Peyer's patch (tissue), 4 donors: ENCODE measurements at regions not wholly inside any gene's neighbourhood (a gene's known extent, or its start where the extent isn't known, plus 50 kb on each side); places are given as distances from the start of the nearest gene placed in this dataset.

ENCODE experiments used
- CTCF ChIP-seq, 6 experiments: fragments of 450-650 bp in 4 of 6; fragments of 200-600 bp in 2 of 6; sonication (generic) in 1 of 6; IDR thresholded peaks; one replicate each; pipeline ENCODE4 v1.5.1; 2017 to 2019; ENCODE audit warnings: antibody characterized with exemption in 6 of 6, mild to moderate bottlenecking in 3 of 6, moderate library complexity in 1 of 6
- POLR2A ChIP-seq, 2 donors: fragments of 450-650 bp; IDR thresholded peaks; one replicate each; pipeline ENCODE4 v1.5.1; 2017; ENCODE audit warnings: antibody characterized with exemption in 2 of 2, mild to moderate bottlenecking in 2 of 2, moderate library complexity in 2 of 2

- TF ChIP-seq CTCF (IDR thresholded peaks at IDR 0.05) (no peak), POLR2A (IDR thresholded peaks at IDR 0.05) (no peak)
Observed at GRCh38 chr9:31790720-31791119, 593.7 kb upstream of the ACO1 start.
